ENCODE measurements at regions not wholly inside any gene's neighbourhood (a gene's known extent, or its start where the extent isn't known, plus 50 kb on each side); places are given as distances from the start of the nearest gene placed in this dataset.

GRCh38 chr2:5501807-5502206 is 190.4 kb upstream of the SOX11 start:
- H3K36me3 Mint-ChIP-seq (ENCODE audit: insufficient read depth), result no peaks in the 10 kb centered on the region
- DNase-seq (ENCODE audit: low spot score in 2 of 2) (no peak), ATAC-seq (replicated peaks; ENCODE audit: extremely low read depth, poor library complexity, severe bottlenecking) (no peak)
- no peak overlapping the region for H3K27ac Mint-ChIP-seq (ENCODE audit: low read depth)
- H3K4me3 Mint-ChIP-seq, result no peak overlapping the region
- H3K27me3 Mint-ChIP-seq, result no peaks in the 10 kb centered on the region
- no peaks in the 10 kb centered on the region for H3K4me1 Mint-ChIP-seq
- peaks cover 13% of the 10 kb centered on the region for H3K9me3 Mint-ChIP-seq

- Mint-ChIP-seq H3K36me3 (ENCODE audit: insufficient read depth) (no peaks in the 10 kb centered on the region), H3K9me3 (peaks cover 13% of the 10 kb centered on the region), H3K27me3 (no peaks in the 10 kb centered on the region), H3K4me3 (no peak overlapping the region), H3K27ac (ENCODE audit: low read depth) (no peak overlapping the region), H3K4me1 (no peaks in the 10 kb centered on the region)
- DNase-seq (ENCODE audit: low spot score in 2 of 2) (no peak), ATAC-seq (replicated peaks; ENCODE audit: extremely low read depth, poor library complexity, severe bottlenecking) (no peak)
Measured at GRCh38 chr2:5502385-5502784, 189.8 kb upstream of the SOX11 start.

- no peaks in the 10 kb centered on the region for H3K4me1 Mint-ChIP-seq
- no peak overlapping the region for H3K4me3 Mint-ChIP-seq
- peaks cover 10% of the 10 kb centered on the region for H3K9me3 Mint-ChIP-seq
Measured at GRCh38 chr2:5504756-5505155, 187.4 kb upstream of the SOX11 start.

GRCh38 chr2:5507367-5507766 is 184.8 kb upstream of the SOX11 start:
- H3K4me3 Mint-ChIP-seq, result no peak overlapping the region
- no peaks in the 10 kb centered on the region for H3K36me3 Mint-ChIP-seq (ENCODE audit: insufficient read depth)
- ATAC-seq (replicated peaks; ENCODE audit: extremely low read depth, poor library complexity, severe bottlenecking) (no peak), DNase-seq (ENCODE audit: low spot score in 2 of 2) (no peak)
- H3K27me3 Mint-ChIP-seq, result no peaks in the 10 kb centered on the region
- H3K9me3 Mint-ChIP-seq, result peaks cover 9% of the 10 kb centered on the region
- no peaks in the 10 kb centered on the region for H3K4me1 Mint-ChIP-seq
- H3K27ac Mint-ChIP-seq (ENCODE audit: low read depth), result no peak overlapping the region

More at GRCh38 chr2:5504756-5505155, 187.4 kb upstream of the SOX11 start:
- no peak for DNase-seq (ENCODE audit: low spot score in 2 of 2)
- Mint-ChIP-seq H3K27me3 (no peaks in the 10 kb centered on the region), H3K36me3 (ENCODE audit: insufficient read depth) (no peaks in the 10 kb centered on the region), H3K27ac (ENCODE audit: low read depth) (no peak overlapping the region)
- ATAC-seq (replicated peaks; ENCODE audit: extremely low read depth, poor library complexity, severe bottlenecking), result no peak

- Mint-ChIP-seq H3K9me3 (no peaks in the 10 kb centered on the region), H3K27ac (ENCODE audit: low read depth) (no peak overlapping the region), H3K36me3 (ENCODE audit: insufficient read depth) (no peaks in the 10 kb centered on the region), H3K27me3 (no peaks in the 10 kb centered on the region), H3K4me1 (no peaks in the 10 kb centered on the region), H3K4me3 (no peak overlapping the region)
- DNase-seq (ENCODE audit: low spot score in 2 of 2) (no peak), ATAC-seq (replicated peaks; ENCODE audit: extremely low read depth, poor library complexity, severe bottlenecking) (no peak)
Measured at GRCh38 chr2:5509362-5509761, 182.8 kb upstream of the SOX11 start.

GRCh38 chr2:5510082-5510481 is 182.1 kb upstream of the SOX11 start:
- H3K27me3 Mint-ChIP-seq, result no peaks in the 10 kb centered on the region
- no peaks in the 10 kb centered on the region for H3K4me1 Mint-ChIP-seq
- no peak overlapping the region for H3K27ac Mint-ChIP-seq (ENCODE audit: low read depth)
- H3K9me3 Mint-ChIP-seq, result no peaks in the 10 kb centered on the region
- ATAC-seq (replicated peaks; ENCODE audit: extremely low read depth, poor library complexity, severe bottlenecking) (no peak), DNase-seq (ENCODE audit: low spot score in 2 of 2) (no peak)
- no peak overlapping the region for H3K4me3 Mint-ChIP-seq
- H3K36me3 Mint-ChIP-seq (ENCODE audit: insufficient read depth), result no peaks in the 10 kb centered on the region

GRCh38 chr2:5515693-5516092 is 176.5 kb upstream of the SOX11 start:
- Mint-ChIP-seq H3K36me3 (ENCODE audit: insufficient read depth) (no peaks in the 10 kb centered on the region), H3K4me3 (no peak overlapping the region), H3K27me3 (no peaks in the 10 kb centered on the region), H3K4me1 (no peaks in the 10 kb centered on the region), H3K27ac (ENCODE audit: low read depth) (no peak overlapping the region), H3K9me3 (no peaks in the 10 kb centered on the region)
- DNase-seq (ENCODE audit: low spot score in 2 of 2) (no peak), ATAC-seq (replicated peaks; ENCODE audit: extremely low read depth, poor library complexity, severe bottlenecking) (no peak)

- DNase-seq (ENCODE audit: low spot score in 2 of 2) (no peak), ATAC-seq (replicated peaks; ENCODE audit: extremely low read depth, poor library complexity, severe bottlenecking) (no peak)
- no peaks in the 10 kb centered on the region for H3K36me3 Mint-ChIP-seq (ENCODE audit: insufficient read depth)
- H3K27ac Mint-ChIP-seq (ENCODE audit: low read depth), result no peak overlapping the region
- H3K9me3 Mint-ChIP-seq, result no peaks in the 10 kb centered on the region
- H3K4me1 Mint-ChIP-seq, result no peaks in the 10 kb centered on the region
- H3K4me3 Mint-ChIP-seq, result no peak overlapping the region
- H3K27me3 Mint-ChIP-seq, result no peaks in the 10 kb centered on the region
Measured at GRCh38 chr2:5519286-5519685, 172.9 kb upstream of the SOX11 start.

GRCh38 chr2:5520463-5520972 is 171.7 kb upstream of the SOX11 start:
- no peaks in the 10 kb centered on the region for H3K4me1 Mint-ChIP-seq
- H3K9me3 Mint-ChIP-seq, result no peaks in the 10 kb centered on the region
- DNase-seq (ENCODE audit: low spot score in 2 of 2) (no peak), ATAC-seq (replicated peaks; ENCODE audit: extremely low read depth, poor library complexity, severe bottlenecking) (no peak)
- H3K27ac Mint-ChIP-seq (ENCODE audit: low read depth), result no peak overlapping the region
- no peaks in the 10 kb centered on the region for H3K27me3 Mint-ChIP-seq
- H3K36me3 Mint-ChIP-seq (ENCODE audit: insufficient read depth), result no peaks in the 10 kb centered on the region
- H3K4me3 Mint-ChIP-seq, result no peak overlapping the region

GRCh38 chr2:5521461-5521860 is 170.7 kb upstream of the SOX11 start:
- Mint-ChIP-seq H3K27ac (ENCODE audit: low read depth) (no peak overlapping the region), H3K9me3 (peaks cover 3% of the 10 kb centered on the region), H3K4me3 (no peak overlapping the region), H3K36me3 (ENCODE audit: insufficient read depth) (no peaks in the 10 kb centered on the region), H3K4me1 (no peaks in the 10 kb centered on the region), H3K27me3 (no peaks in the 10 kb centered on the region)
- DNase-seq (ENCODE audit: low spot score in 2 of 2), result no peak
- no peak for ATAC-seq (replicated peaks; ENCODE audit: extremely low read depth, poor library complexity, severe bottlenecking)

- Mint-ChIP-seq H3K4me1 (no peaks in the 10 kb centered on the region), H3K4me3 (no peak overlapping the region), H3K27me3 (no peaks in the 10 kb centered on the region), H3K36me3 (ENCODE audit: insufficient read depth) (no peaks in the 10 kb centered on the region), H3K27ac (ENCODE audit: low read depth) (no peak overlapping the region), H3K9me3 (peaks cover 6% of the 10 kb centered on the region)
- ATAC-seq (replicated peaks; ENCODE audit: extremely low read depth, poor library complexity, severe bottlenecking), result no peak
- no peak for DNase-seq (ENCODE audit: low spot score in 2 of 2)
Measured at GRCh38 chr2:5524551-5524950, 167.6 kb upstream of the SOX11 start.

GRCh38 chr2:5528706-5529105 is 163.5 kb upstream of the SOX11 start:
- H3K4me3 Mint-ChIP-seq, result no peak overlapping the region
- H3K27ac Mint-ChIP-seq (ENCODE audit: low read depth), result no peak overlapping the region
- no peak for ATAC-seq (replicated peaks; ENCODE audit: extremely low read depth, poor library complexity, severe bottlenecking)
- no peak for DNase-seq (ENCODE audit: low spot score in 2 of 2)
- H3K4me1 Mint-ChIP-seq, result no peaks in the 10 kb centered on the region
- no peaks in the 10 kb centered on the region for H3K36me3 Mint-ChIP-seq (ENCODE audit: insufficient read depth)
- peaks cover 11% of the 10 kb centered on the region for H3K9me3 Mint-ChIP-seq
- no peaks in the 10 kb centered on the region for H3K27me3 Mint-ChIP-seq

- Mint-ChIP-seq H3K27ac (ENCODE audit: low read depth) (no peak overlapping the region), H3K9me3 (peaks cover 11% of the 10 kb centered on the region), H3K4me1 (no peaks in the 10 kb centered on the region), H3K4me3 (no peak overlapping the region), H3K36me3 (ENCODE audit: insufficient read depth) (no peaks in the 10 kb centered on the region), H3K27me3 (no peaks in the 10 kb centered on the region)
- no peak for DNase-seq (ENCODE audit: low spot score in 2 of 2)
- ATAC-seq (replicated peaks; ENCODE audit: extremely low read depth, poor library complexity, severe bottlenecking), result no peak
Measured at GRCh38 chr2:5530011-5530696, 162.0 kb upstream of the SOX11 start.
